HFFc6 (cell line): ENCODE measurements at regions not wholly inside any gene's neighbourhood (a gene's known extent, or its start where the extent isn't known, plus 50 kb on each side); places are given as distances from the start of the nearest gene placed in this dataset.

ENCODE experiments used
- DNase-seq: peaks from one replicate; pipeline ENCODE4 v3.0.0-alpha.2; 2018
- H3K27ac Mint-ChIP-seq: 2 replicates; pipeline ENCODE4 v1.8.0; 2020; ENCODE audit warnings: mild to moderate bottlenecking, mixed read lengths
- H3K27me3 Mint-ChIP-seq: 2 replicates; pipeline ENCODE4 v1.8.0; 2021; ENCODE audit warnings: mild to moderate bottlenecking, moderate library complexity, mixed read lengths; ENCODE audit not compliant: insufficient read depth
- H3K36me3 Mint-ChIP-seq: 2 replicates; pipeline ENCODE4 v1.8.0; 2021; ENCODE audit warnings: low read depth, mixed read lengths
- H3K4me1 Mint-ChIP-seq: 2 replicates; pipeline ENCODE4 v1.8.0; 2020; ENCODE audit warnings: low read depth, mixed read lengths
- H3K4me3 Mint-ChIP-seq: 2 replicates; pipeline ENCODE4 v1.8.0; 2020; ENCODE audit warnings: mild to moderate bottlenecking, moderate library complexity, mixed read lengths
- H3K9me3 Mint-ChIP-seq: 2 replicates; pipeline ENCODE4 v1.8.0; 2020; ENCODE audit warnings: mild to moderate bottlenecking, mixed read lengths
- TF ChIP-seq, protein P1 (sequence below): fragments of 200-600 bp; sonication (generic); IDR thresholded peaks from 2 replicates; pipeline ENCODE4 v1.5.0; 2021; ENCODE audit warnings: antibody characterized with exemption, mild to moderate bottlenecking

DNA sequence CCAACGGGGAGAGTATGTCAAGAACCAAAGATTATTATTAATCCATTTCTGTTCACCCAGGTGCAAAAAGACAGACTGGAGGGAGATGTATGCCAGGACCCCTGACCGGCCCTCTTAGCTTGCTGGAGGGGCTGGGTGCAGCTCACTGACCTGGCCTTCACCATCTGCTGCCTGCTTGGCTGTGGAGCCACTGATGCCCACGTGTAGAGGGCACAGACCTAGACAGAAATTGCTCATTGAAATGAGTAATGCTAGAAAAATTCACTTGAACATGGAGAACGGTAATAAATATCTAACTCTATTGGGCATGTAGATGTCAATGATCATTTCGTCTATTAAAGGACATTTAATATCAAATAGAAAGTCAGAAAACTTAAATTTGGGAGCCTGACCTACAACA, 58.8 kb upstream of the ERCC6L2 start:
- DNase-seq: no peak
- peaks cover 50% of the 10 kb centered on the region for H3K36me3 Mint-ChIP-seq
- H3K4me1 Mint-ChIP-seq: peaks cover 35% of the 10 kb centered on the region

DNA sequence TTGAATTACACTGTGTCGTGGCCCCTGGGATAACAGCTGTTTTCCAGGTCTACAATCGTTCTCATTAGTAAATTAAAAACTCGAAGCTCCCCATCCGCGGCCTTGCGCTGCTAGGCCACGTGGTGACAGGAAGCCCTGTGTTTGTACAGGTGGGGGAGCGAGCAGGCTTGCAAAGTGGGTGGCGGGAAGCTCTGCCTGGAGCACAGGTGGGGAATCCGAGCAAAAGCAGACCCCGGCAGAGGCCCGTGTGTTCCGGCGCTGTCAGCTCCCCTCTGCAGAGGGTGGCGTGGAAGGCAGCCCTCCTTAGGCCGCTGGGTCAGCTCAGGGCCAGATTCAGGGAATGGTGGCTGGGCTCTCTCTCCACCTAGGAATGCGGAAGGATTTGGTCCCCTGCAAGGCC, 59.5 kb upstream of the ERCC6L2 start:
- H3K36me3 Mint-ChIP-seq: peaks cover 50% of the 10 kb centered on the region
- H3K9me3 Mint-ChIP-seq: peaks cover 11% of the 10 kb centered on the region
- H3K4me3 Mint-ChIP-seq: no peak overlapping the region
- H3K27me3 Mint-ChIP-seq: peaks cover 7% of the 10 kb centered on the region
- H3K4me1 Mint-ChIP-seq: peaks cover 32% of the 10 kb centered on the region
- H3K27ac Mint-ChIP-seq: no peak overlapping the region
- TF ChIP-seq, protein P1, sequence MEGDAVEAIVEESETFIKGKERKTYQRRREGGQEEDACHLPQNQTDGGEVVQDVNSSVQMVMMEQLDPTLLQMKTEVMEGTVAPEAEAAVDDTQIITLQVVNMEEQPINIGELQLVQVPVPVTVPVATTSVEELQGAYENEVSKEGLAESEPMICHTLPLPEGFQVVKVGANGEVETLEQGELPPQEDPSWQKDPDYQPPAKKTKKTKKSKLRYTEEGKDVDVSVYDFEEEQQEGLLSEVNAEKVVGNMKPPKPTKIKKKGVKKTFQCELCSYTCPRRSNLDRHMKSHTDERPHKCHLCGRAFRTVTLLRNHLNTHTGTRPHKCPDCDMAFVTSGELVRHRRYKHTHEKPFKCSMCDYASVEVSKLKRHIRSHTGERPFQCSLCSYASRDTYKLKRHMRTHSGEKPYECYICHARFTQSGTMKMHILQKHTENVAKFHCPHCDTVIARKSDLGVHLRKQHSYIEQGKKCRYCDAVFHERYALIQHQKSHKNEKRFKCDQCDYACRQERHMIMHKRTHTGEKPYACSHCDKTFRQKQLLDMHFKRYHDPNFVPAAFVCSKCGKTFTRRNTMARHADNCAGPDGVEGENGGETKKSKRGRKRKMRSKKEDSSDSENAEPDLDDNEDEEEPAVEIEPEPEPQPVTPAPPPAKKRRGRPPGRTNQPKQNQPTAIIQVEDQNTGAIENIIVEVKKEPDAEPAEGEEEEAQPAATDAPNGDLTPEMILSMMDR: no peak
- no peak for DNase-seq

More for the DNA sequence above, 58.8 kb upstream of the ERCC6L2 start:
- peaks cover 7% of the 10 kb centered on the region for H3K27me3 Mint-ChIP-seq
- H3K27ac Mint-ChIP-seq: no peak overlapping the region
- H3K9me3 Mint-ChIP-seq: peaks cover 11% of the 10 kb centered on the region
- TF ChIP-seq, protein P1: no peak
- H3K4me3 Mint-ChIP-seq: no peak overlapping the region

DNA sequence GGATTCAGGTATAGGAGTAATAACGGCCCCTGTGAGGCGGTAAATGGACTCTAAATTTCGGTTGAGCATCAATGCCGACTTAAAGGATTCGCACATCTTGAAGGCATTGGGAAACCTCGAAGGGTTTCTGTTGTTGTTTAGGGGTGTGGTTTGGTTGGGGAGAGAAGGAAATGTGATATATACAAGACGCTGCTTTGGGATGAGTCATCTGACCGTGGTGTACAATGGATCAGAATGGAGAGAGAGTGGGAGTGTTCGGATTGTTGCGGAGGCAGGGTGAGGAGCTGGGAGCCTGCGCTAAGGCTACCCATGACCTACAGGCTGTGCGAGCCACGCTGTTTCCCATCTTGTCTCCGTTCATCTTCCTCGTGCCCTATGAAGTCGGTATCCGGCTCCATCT, 60.4 kb upstream of the ERCC6L2 start:
- peaks cover 11% of the 10 kb centered on the region for H3K9me3 Mint-ChIP-seq
- TF ChIP-seq, protein P1: no peak
- H3K4me3 Mint-ChIP-seq: no peak overlapping the region
- no peak for DNase-seq
- H3K36me3 Mint-ChIP-seq: peaks cover 46% of the 10 kb centered on the region
- H3K27ac Mint-ChIP-seq: no peak overlapping the region
- peaks cover 33% of the 10 kb centered on the region for H3K4me1 Mint-ChIP-seq
- peaks cover 6% of the 10 kb centered on the region for H3K27me3 Mint-ChIP-seq

DNA sequence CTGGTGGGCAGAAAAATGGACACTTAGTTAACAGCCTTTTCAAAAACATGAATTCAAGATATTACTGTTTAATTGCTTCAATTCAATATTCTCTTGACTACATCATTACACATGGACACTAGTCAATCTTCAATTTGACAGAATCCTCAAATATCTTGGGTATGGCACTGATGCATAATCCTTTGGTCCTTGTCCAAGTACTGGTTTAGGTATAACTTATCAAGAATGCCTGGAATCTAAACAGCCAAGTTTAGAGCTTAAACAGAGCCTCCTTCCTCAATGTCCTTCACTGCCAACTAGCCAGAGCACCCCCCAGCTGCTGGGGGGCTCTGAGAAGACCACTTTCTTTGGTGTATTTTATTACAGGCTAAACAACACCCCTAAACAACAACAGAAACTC, 61.6 kb upstream of the ERCC6L2 start:
- no peak for DNase-seq
- H3K27me3 Mint-ChIP-seq: peaks cover 5% of the 10 kb centered on the region
- H3K36me3 Mint-ChIP-seq: peaks cover 40% of the 10 kb centered on the region
- peaks cover 43% of the 10 kb centered on the region for H3K4me1 Mint-ChIP-seq
- TF ChIP-seq, protein P1: no peak
- no peak overlapping the region for H3K4me3 Mint-ChIP-seq
- H3K27ac Mint-ChIP-seq: no peak overlapping the region
- H3K9me3 Mint-ChIP-seq: peaks cover 8% of the 10 kb centered on the region; the same call in 1 of the 2 replicates

DNA sequence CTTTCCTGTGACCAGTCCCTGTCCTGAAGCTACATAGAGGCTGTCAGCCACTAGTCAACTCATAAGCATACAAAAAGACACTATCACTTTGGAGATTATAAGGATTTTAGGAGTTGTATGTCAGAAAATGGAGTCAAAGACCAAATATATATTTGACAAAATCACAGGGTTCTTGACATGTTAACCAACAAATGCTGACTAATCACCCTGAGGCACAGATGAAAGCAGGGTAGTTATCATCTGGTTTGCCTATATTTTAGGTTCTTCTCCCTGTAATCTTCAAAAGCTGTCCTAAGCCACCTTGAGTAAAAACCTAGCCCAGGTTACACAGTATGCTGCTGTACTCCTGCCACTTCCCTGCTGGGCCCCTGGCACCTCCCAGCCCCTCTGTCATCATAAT, 64.7 kb upstream of the ERCC6L2 start:
- H3K4me3 Mint-ChIP-seq: no peak overlapping the region
- peaks cover 7% of the 10 kb centered on the region for H3K27me3 Mint-ChIP-seq
- DNase-seq: no peak
- TF ChIP-seq, protein P1: no peak
- H3K4me1 Mint-ChIP-seq: peaks cover 54% of the 10 kb centered on the region
- no peak overlapping the region for H3K27ac Mint-ChIP-seq
- peaks cover 39% of the 10 kb centered on the region for H3K36me3 Mint-ChIP-seq
- peaks cover 5% of the 10 kb centered on the region; the same call in 1 of the 2 replicates for H3K9me3 Mint-ChIP-seq

DNA sequence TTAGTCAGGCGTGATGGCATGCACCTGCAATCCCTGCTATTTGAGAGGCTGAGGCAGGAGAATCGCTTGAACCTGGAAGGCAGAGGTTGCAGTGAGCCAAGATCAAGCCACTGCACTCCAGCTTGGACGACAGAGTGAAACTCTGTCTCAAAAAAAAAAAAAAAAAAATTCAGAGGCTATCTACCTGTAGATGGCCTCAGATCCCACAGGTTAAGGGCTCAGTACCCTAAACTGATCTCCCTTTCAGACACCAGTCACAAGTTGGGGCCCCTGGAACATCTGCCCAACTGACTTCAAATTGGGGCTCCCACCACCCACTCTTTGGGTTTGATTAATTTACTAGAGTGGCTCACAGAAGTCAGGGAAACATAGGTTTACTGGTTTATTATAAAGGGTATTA, 65.4 kb upstream of the ERCC6L2 start:
- Mint-ChIP-seq H3K27me3 (peaks cover 7% of the 10 kb centered on the region), H3K36me3 (peaks cover 32% of the 10 kb centered on the region), H3K9me3 (peaks cover 4% of the 10 kb centered on the region; the same call in 1 of the 2 replicates), H3K4me1 (peaks cover 49% of the 10 kb centered on the region), H3K4me3 (no peak overlapping the region), H3K27ac (no peak overlapping the region)
- no peak for DNase-seq
- TF ChIP-seq, protein P1: no peak
